ENCODE measurements at regions not wholly inside any gene's neighbourhood (a gene's known extent, or its start where the extent isn't known, plus 50 kb on each side); places are given as distances from the start of the nearest gene placed in this dataset.

GRCh38 chrX:139204898-139205667, 325.5 kb upstream of the F9 start:
- TF ChIP-seq POLR2AphosphoS5 (IDR thresholded peaks at IDR 0.05; ENCODE audit: borderline replicate concordance, low read depth, low read length) (no peak), FOXP2 (optimal IDR thresholded peaks at IDR 0.05; ENCODE audit: control extremely low read depth, extremely low read length, insufficient read depth) (no peak), EZH2 (IDR thresholded peaks at IDR 0.05) (no peak)

Data from SK-N-MC (cell line).